Lower leg skin (tissue), 4 donors: ENCODE measurements at regions not wholly inside any gene's neighbourhood (a gene's known extent, or its start where the extent isn't known, plus 50 kb on each side); places are given as distances from the start of the nearest gene placed in this dataset.

Source experiments
- DNase-seq, 2 donors: peaks; one replicate each; pipeline ENCODE4 v3.0.0-alpha.2; 2019; ENCODE audit warnings: low spot score in 2 of 2
- H3K4me3 ChIP-seq: fragments of 200-600 bp; sonication (generic); 2 replicates; pipeline ENCODE4 v1.5.1; 2017; ENCODE audit warnings: mild to moderate bottlenecking, low read depth; ENCODE audit not compliant: poor library complexity, severe bottlenecking
- POLR2A ChIP-seq, 2 donors: fragments of 450-650 bp; IDR thresholded peaks; one replicate each; pipeline ENCODE4 v1.6.1; 2016 to 2017; ENCODE audit warnings: antibody characterized with exemption in 2 of 2, mild to moderate bottlenecking in 1 of 2, moderate library complexity in 1 of 2
- WGBS, 2 donors: methylation state at CpG; one replicate each; pipeline ENCODE4 v1.1.5; 2018; 5-methylcytosine and 5-hydroxymethylcytosine counted together
- intact Hi-C: fragments of 100-400 bp; cut with DNase I; formaldehyde crosslinking; loops from one replicate; pipeline ENCODE4 v1.15.0; 2023; ENCODE audit warnings: low total_unique reads
- TF ChIP-seq, protein P1 (sequence below), 3 donors: fragments of 450-650 bp; IDR thresholded peaks; one replicate each; pipeline ENCODE4 v1.5.1; 2016; ENCODE audit warnings: antibody characterized with exemption in 3 of 3, mild to moderate bottlenecking in 3 of 3, moderate library complexity in 2 of 3

GRCh38 chr20:57966620-57967019 is 256.8 kb upstream of the PMEPA1 start:
- H3K4me3 ChIP-seq = no peak overlapping the region
- no peak for DNase-seq
- WGBS, 2 donors = 78 to 81% methylated on average over 5 of the region's 5 CpGs
- intact Hi-C loops = no loop called here
- TF ChIP-seq, protein P1, sequence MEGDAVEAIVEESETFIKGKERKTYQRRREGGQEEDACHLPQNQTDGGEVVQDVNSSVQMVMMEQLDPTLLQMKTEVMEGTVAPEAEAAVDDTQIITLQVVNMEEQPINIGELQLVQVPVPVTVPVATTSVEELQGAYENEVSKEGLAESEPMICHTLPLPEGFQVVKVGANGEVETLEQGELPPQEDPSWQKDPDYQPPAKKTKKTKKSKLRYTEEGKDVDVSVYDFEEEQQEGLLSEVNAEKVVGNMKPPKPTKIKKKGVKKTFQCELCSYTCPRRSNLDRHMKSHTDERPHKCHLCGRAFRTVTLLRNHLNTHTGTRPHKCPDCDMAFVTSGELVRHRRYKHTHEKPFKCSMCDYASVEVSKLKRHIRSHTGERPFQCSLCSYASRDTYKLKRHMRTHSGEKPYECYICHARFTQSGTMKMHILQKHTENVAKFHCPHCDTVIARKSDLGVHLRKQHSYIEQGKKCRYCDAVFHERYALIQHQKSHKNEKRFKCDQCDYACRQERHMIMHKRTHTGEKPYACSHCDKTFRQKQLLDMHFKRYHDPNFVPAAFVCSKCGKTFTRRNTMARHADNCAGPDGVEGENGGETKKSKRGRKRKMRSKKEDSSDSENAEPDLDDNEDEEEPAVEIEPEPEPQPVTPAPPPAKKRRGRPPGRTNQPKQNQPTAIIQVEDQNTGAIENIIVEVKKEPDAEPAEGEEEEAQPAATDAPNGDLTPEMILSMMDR (IDR thresholded peaks at IDR 0.05) = no peak
- no peak for TF ChIP-seq POLR2A (IDR thresholded peaks at IDR 0.05)

DNA sequence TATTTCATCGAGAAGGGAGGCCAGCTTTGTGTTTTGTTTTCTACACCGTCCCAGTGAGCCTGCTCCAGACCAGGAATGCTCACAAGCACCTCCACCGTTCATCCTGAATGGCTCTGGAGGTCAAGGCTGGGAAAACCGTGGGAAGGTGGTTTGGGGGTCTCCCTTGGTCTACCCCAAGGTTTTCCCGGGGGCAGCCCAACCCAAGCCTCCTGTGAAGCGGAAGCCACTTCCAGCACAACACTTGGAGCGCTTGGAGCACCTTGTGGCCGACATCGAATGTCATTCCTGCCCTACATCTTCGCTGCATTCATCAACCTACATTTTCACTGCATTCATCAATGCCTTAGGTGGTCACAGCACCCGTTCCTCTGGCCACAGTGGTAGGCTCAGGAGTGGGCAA is 255.6 kb upstream of the PMEPA1 start:
- whole genome bisulfite sequencing, 2 donors = 94 to 97% methylated on average over 11 of the region's 11 CpGs
- no peak overlapping the region for H3K4me3 ChIP-seq
- intact Hi-C loops = no loop called here
- TF ChIP-seq, protein P1 (IDR thresholded peaks at IDR 0.05) = no peak
- TF ChIP-seq POLR2A (IDR thresholded peaks at IDR 0.05) = no peak
- DNase-seq = no peak

- WGBS, 2 donors = 50 to 56% methylated on average over 15 of the region's 15 CpGs
- H3K4me3 ChIP-seq = no peak overlapping the region
- intact Hi-C loops = no loop called here
- TF ChIP-seq, protein P1 (IDR thresholded peaks at IDR 0.05) = no peak
- no peak for DNase-seq
Observed at GRCh38 chr20:57964011-57964862, 254.4 kb upstream of the PMEPA1 start.

- no peak overlapping the region for H3K4me3 ChIP-seq
- 75 to 78% methylated on average over 17 to 19 of the region's 19 CpGs for WGBS, 2 donors
- no peak for DNase-seq
- intact Hi-C loops = no loop called here
- TF ChIP-seq, protein P1 (IDR thresholded peaks at IDR 0.05) = no peak
- TF ChIP-seq POLR2A (IDR thresholded peaks at IDR 0.05) = no peak
Observed at GRCh38 chr20:57960803-57961575, 251.2 kb upstream of the PMEPA1 start.

GRCh38 chr20:57959589-57959988 is 249.8 kb upstream of the PMEPA1 start:
- intact Hi-C loops = no loop called here
- 48 to 51% methylated on average over 4 of the region's 4 CpGs for WGBS, 2 donors
- no peak overlapping the region for H3K4me3 ChIP-seq
- TF ChIP-seq POLR2A (IDR thresholded peaks at IDR 0.05) = no peak
- TF ChIP-seq, protein P1 (IDR thresholded peaks at IDR 0.05) = no peak
- no peak for DNase-seq
